H1 (cell line): ENCODE measurements at regions not wholly inside any gene's neighbourhood (a gene's known extent, or its start where the extent isn't known, plus 50 kb on each side); places are given as distances from the start of the nearest gene placed in this dataset.

Source experiments
- CTCF ChIA-PET: fragments of 300-600 bp; sonication (Branson Sonifier 250); formaldehyde crosslinking; loops from one replicate; lab custom pipeline; 2021; ENCODE audit not compliant: partially characterized antibody; lab: Charles Lee
- POLR2A ChIA-PET: fragments of 300-600 bp; sonication (Branson Sonifier 250); formaldehyde crosslinking; loops from one replicate; lab custom pipeline; 2021; ENCODE audit warnings: inconsistent platforms; ENCODE audit not compliant: partially characterized antibody; lab: Charles Lee
- DNase-seq, 2 experiments: peaks; one replicate each; pipeline versions ENCODE4 v3.0.0 to v3.0.0-alpha.2; 2010 to 2022; ENCODE audit warnings: low spot score in 2 of 2, low read depth in 1 of 2, mixed read lengths in 1 of 2
- FAIRE-seq: peaks from 2 replicates; lab custom pipeline; 2011; peaks lifted over from hg19 to GRCh38; lab: Jason Lieb, UNC
- H2AFZ ChIP-seq: 2 replicates; pipeline ENCODE4 v1.8.1; 2012; ENCODE audit warnings: low read length, inconsistent platforms
- H2AK5ac ChIP-seq: 2 replicates; pipeline ENCODE4 v1.6.1; 2013; ENCODE audit warnings: low read depth, low read length
- H2BK120ac ChIP-seq: replicated peaks from 2 replicates; pipeline ENCODE3; 2013; ENCODE audit warnings: low read depth, low read length, inconsistent platforms
- H2BK12ac ChIP-seq: 2 replicates; pipeline ENCODE4 v1.6.1; 2013; ENCODE audit warnings: low read depth, low read length
- H2BK15ac ChIP-seq: 2 replicates; pipeline ENCODE4 v1.6.1; 2013; ENCODE audit warnings: low read length
- H2BK20ac ChIP-seq: 2 replicates; pipeline ENCODE4 v1.6.1; 2013; ENCODE audit warnings: low read length
- H2BK5ac ChIP-seq: 2 replicates; pipeline ENCODE4 v1.6.1; 2013; ENCODE audit warnings: low read depth, low read length
- H3K14ac ChIP-seq: 2 replicates; pipeline ENCODE4 v1.6.1; 2013; ENCODE audit warnings: inconsistent platforms; ENCODE audit not compliant: insufficient read length
- H3K18ac ChIP-seq: 2 replicates; pipeline ENCODE4 v1.6.1; 2013; ENCODE audit warnings: low read length; ENCODE audit errors: extremely low read depth
- H3K23ac ChIP-seq: 2 replicates; pipeline ENCODE4 v1.6.1; 2013; ENCODE audit warnings: inconsistent platforms; ENCODE audit not compliant: insufficient read length
- H3K23me2 ChIP-seq: 2 replicates; pipeline ENCODE4 v1.6.1; 2013; ENCODE audit warnings: low read depth, low read length
- H3K27ac ChIP-seq: 2 replicates; pipeline ENCODE4 v1.6.1; 2011; ENCODE audit warnings: low read depth, low read length, inconsistent platforms
- H3K27me3 ChIP-seq, 4 experiments: replicated peaks in 1 of 4; 1 replicate in 1 of 4; 2 replicates in 3 of 4; pipeline versions ENCODE4 v1.6.1 to v1.8.1; 2011 to 2013; ENCODE audit warnings: low read length in 3 of 4, mild to moderate bottlenecking in 3 of 4, inconsistent platforms in 2 of 4, mixed read lengths in 2 of 4, moderate library complexity in 1 of 4; ENCODE audit not compliant: control insufficient read depth in 3 of 4, insufficient read depth in 3 of 4; ENCODE audit errors: extremely low read depth in 1 of 4
- H3K36me3 ChIP-seq, 4 experiments: 2 replicates each; pipeline versions ENCODE4 v1.6.1 to v1.8.1; 2011 to 2013; ENCODE audit warnings: mild to moderate bottlenecking in 4 of 4, low read length in 3 of 4, moderate library complexity in 2 of 4, control low read depth in 1 of 4, inconsistent platforms in 1 of 4; ENCODE audit not compliant: insufficient read depth in 4 of 4, control insufficient read depth in 2 of 4
- H3K4ac ChIP-seq: replicated peaks from 2 replicates; pipeline ENCODE3; 2013; ENCODE audit warnings: low read length, low read depth, mixed read lengths, inconsistent platforms; ENCODE audit not compliant: insufficient read length
- H3K4me1 ChIP-seq, 4 experiments: replicated peaks in 1 of 4; 1 replicate in 1 of 4; 2 replicates in 3 of 4; pipeline versions ENCODE4 v1.6.1 to v1.8.1; 2011 to 2013; ENCODE audit warnings: low read length in 3 of 4, inconsistent platforms in 2 of 4, mixed read lengths in 1 of 4; ENCODE audit not compliant: insufficient read depth in 4 of 4, control insufficient read depth in 3 of 4
- H3K4me2 ChIP-seq, 2 experiments: 2 replicates each; pipeline versions ENCODE4 v1.6.1 to v1.8.1; 2011 to 2013; ENCODE audit warnings: low read depth in 2 of 2, low read length in 2 of 2, control low read depth in 1 of 2, inconsistent platforms in 1 of 2, mild to moderate bottlenecking in 1 of 2; ENCODE audit not compliant: insufficient read depth in 1 of 2
- H3K4me3 ChIP-seq, 4 experiments: fragments of 200-600, 300-600 bp in 1 of 4; sonication (generic), shearing (Covaris generic), sonication (Bioruptor Twin) in 1 of 4; 2 replicates each; pipeline versions ENCODE4 v1.5.1 to v1.8.1; 2011 to 2016; ENCODE audit warnings: low read length in 4 of 4, low read depth in 3 of 4, control low read depth in 2 of 4, inconsistent platforms in 2 of 4, mild to moderate bottlenecking in 2 of 4, mixed read lengths in 1 of 4, moderate library complexity in 1 of 4; ENCODE audit not compliant: insufficient read depth in 2 of 4; ENCODE audit errors: extremely low read depth in 1 of 4
- H3K56ac ChIP-seq: replicated peaks from 2 replicates; pipeline ENCODE3; 2013; ENCODE audit warnings: low read depth, mild to moderate bottlenecking, mixed read lengths, low read length, inconsistent platforms; ENCODE audit not compliant: insufficient read length
- H3K79me1 ChIP-seq: 2 replicates; pipeline ENCODE4 v1.6.1; 2013; ENCODE audit warnings: low read depth, low read length, control low read depth
- H3K79me2 ChIP-seq, 2 experiments: 2 replicates each; pipeline versions ENCODE4 v1.6.1 to v1.8.1; 2012 to 2013; ENCODE audit warnings: low read length in 2 of 2, mild to moderate bottlenecking in 2 of 2, inconsistent platforms in 1 of 2; ENCODE audit not compliant: insufficient read depth in 2 of 2, control insufficient read depth in 1 of 2
- H3K9ac ChIP-seq, 4 experiments: replicated peaks in 1 of 4; 1 replicate in 1 of 4; 2 replicates in 3 of 4; pipeline versions ENCODE4 v1.6.1 to v1.8.1; 2011 to 2013; ENCODE audit warnings: low read depth in 3 of 4, low read length in 3 of 4, control low read depth in 2 of 4, mild to moderate bottlenecking in 2 of 4, moderate library complexity in 2 of 4, inconsistent platforms in 1 of 4; ENCODE audit errors: extremely low read depth in 1 of 4
- H3K9me3 ChIP-seq, 2 experiments: 2 replicates each; pipeline versions ENCODE4 v1.6.1 to v1.8.1; 2012 to 2013; ENCODE audit warnings: mild to moderate bottlenecking in 2 of 2, moderate library complexity in 2 of 2, control low read depth in 1 of 2, inconsistent platforms in 1 of 2, low read depth in 1 of 2, low read length in 1 of 2, mixed read lengths in 1 of 2; ENCODE audit not compliant: insufficient read depth in 2 of 2
- H4K20me1 ChIP-seq, 2 experiments: replicated peaks in 1 of 2; 2 replicates each; pipeline versions ENCODE3 to v1.8.1; 2011 to 2013; ENCODE audit warnings: inconsistent platforms in 2 of 2, low read length in 2 of 2, mild to moderate bottlenecking in 1 of 2; ENCODE audit not compliant: insufficient read depth in 2 of 2, control insufficient read depth in 1 of 2
- H4K5ac ChIP-seq: 2 replicates; pipeline ENCODE4 v1.6.1; 2013; ENCODE audit warnings: low read length, low read depth, mixed read lengths, inconsistent platforms; ENCODE audit not compliant: insufficient read length
- H4K8ac ChIP-seq: 2 replicates; pipeline ENCODE4 v1.8.0; 2013; ENCODE audit warnings: mild to moderate bottlenecking, moderate library complexity, low read length, inconsistent platforms; ENCODE audit not compliant: insufficient read depth; ENCODE audit errors: extremely low read depth
- H4K91ac ChIP-seq: replicated peaks from 2 replicates; pipeline ENCODE3; 2013; ENCODE audit warnings: low read length, mixed read lengths, inconsistent platforms; ENCODE audit not compliant: insufficient read length
- EP300 ChIP-seq, 2 experiments: IDR thresholded peaks; 1 replicate in 1 of 2; 2 replicates in 1 of 2; pipeline ENCODE4 v1.6.1; 2011 to 2012; ENCODE audit warnings: low read depth in 2 of 2, low read length in 2 of 2, mild to moderate bottlenecking in 2 of 2, borderline replicate concordance in 1 of 2, inconsistent platforms in 1 of 2, moderate library complexity in 1 of 2
- FOSL1 ChIP-seq: IDR thresholded peaks from 2 replicates; pipeline ENCODE4 v1.6.1; 2011; ENCODE audit warnings: mild to moderate bottlenecking, low read depth, low read length, moderate library complexity; ENCODE audit not compliant: insufficient read depth
- HDAC6 ChIP-seq: IDR thresholded peaks from one replicate; pipeline ENCODE4 v1.7.1; 2012; ENCODE audit warnings: low read depth, mild to moderate bottlenecking, inconsistent platforms, low read length, moderate library complexity
- KDM5A ChIP-seq: fragments of 200-600 bp; IDR thresholded peaks from 2 replicates; pipeline ENCODE4 v1.7.1; 2012; ENCODE audit warnings: mild to moderate bottlenecking, low read length, inconsistent platforms, mixed read lengths
- RNF2 ChIP-seq: fragments of 200-900, 300-1000 bp; sonication (generic); IDR thresholded peaks from 2 replicates; pipeline ENCODE4 v1.7.1; 2016; ENCODE audit warnings: borderline replicate concordance, low read depth, mild to moderate bottlenecking, antibody characterized with exemption, low read length; ENCODE audit not compliant: poor library complexity, severe bottlenecking; ENCODE audit errors: missing control alignments
- TAF1 ChIP-seq: IDR thresholded peaks from 2 replicates; pipeline ENCODE4 v1.6.1; 2011; ENCODE audit warnings: mild to moderate bottlenecking, low read depth, low read length
- WGBS, 2 experiments: shearing (Covaris generic) in 1 of 2; methylation state at CpG; one replicate each; pipeline versions ENCODE4 v1.1.6 to v1.1.7; 2013 to 2015; ENCODE audit warnings: low lambda C conversion rate in 2 of 2, mixed read lengths in 2 of 2, inconsistent platforms in 1 of 2, low coverage in 1 of 2, missing lambda C conversion rate in 1 of 2; ENCODE audit not compliant: insufficient replicate concordance in 2 of 2, insufficient coverage in 1 of 2, insufficient read length in 1 of 2; ENCODE audit errors: extremely low coverage in 1 of 2, missing lambda C conversion rate in 1 of 2; 5-methylcytosine and 5-hydroxymethylcytosine counted together

GRCh38 chr2:51194656-51195055, 162.7 kb upstream of the NRXN1 start:
- H3K23me2 ChIP-seq: no peaks in the 10 kb centered on the region
- no peak overlapping the region for H4K91ac ChIP-seq
- H3K9ac ChIP-seq: no peak overlapping the region
- no peak overlapping the region for H4K8ac ChIP-seq
- no peak overlapping the region for H3K56ac ChIP-seq
- no peak for DNase-seq
- H3K18ac ChIP-seq: no peak overlapping the region
- POLR2A ChIA-PET: no interaction called here
- 90% methylated on average over 10 of the region's 10 CpGs; no CpG with 5 or more reads in 1 of the 2 experiments for WGBS, 2 experiments
- no peaks in the 10 kb centered on the region for H3K79me2 ChIP-seq
- H2BK15ac ChIP-seq: no peak overlapping the region
- H3K4me1 ChIP-seq: no peaks in the 10 kb centered on the region
- H3K14ac ChIP-seq: no peak overlapping the region
- H3K27me3 ChIP-seq: no peaks in the 10 kb centered on the region
- no peak overlapping the region for H2BK12ac ChIP-seq
- H2BK120ac ChIP-seq: no peak overlapping the region
- H2BK5ac ChIP-seq: no peak overlapping the region
- H3K4ac ChIP-seq: no peak overlapping the region
- no peak overlapping the region for H3K27ac ChIP-seq
- no peak overlapping the region for H2BK20ac ChIP-seq
- H3K9me3 ChIP-seq: 0 out of 4 replicates have a peak, but pooled peaks cover 0 to 3% of the 10 kb centered on the region in 2 experiments
- H2AFZ ChIP-seq: no peak overlapping the region
- H3K4me3 ChIP-seq: no peak overlapping the region
- CTCF ChIA-PET: interaction anchor here (1.2 kb wide), 2 partner anchors 18 to 52 kb away, joined by 3 to 4 read pairs; no protein-coding TSS in a partner anchor
- no peak overlapping the region for H3K4me2 ChIP-seq
- no peaks in the 10 kb centered on the region for H3K36me3 ChIP-seq
- H3K79me1 ChIP-seq: no peaks in the 10 kb centered on the region
- H4K20me1 ChIP-seq: no peaks in the 10 kb centered on the region
- H3K23ac ChIP-seq: no peak overlapping the region
- no peak for FAIRE-seq
- no peak overlapping the region for H4K5ac ChIP-seq
- H2AK5ac ChIP-seq: no peak overlapping the region
- TF ChIP-seq HDAC6 (no peak), TAF1 (no peak), FOSL1 (no peak), RNF2 (no peak), KDM5A (no peak), EP300 (IDR thresholded peaks at IDR 0.05; ENCODE audit: borderline replicate concordance in 1 of 2, low read depth in 2 of 2, low read length in 2 of 2) (no peak)
